ENCODE measurements at regions not wholly inside any gene's neighbourhood (a gene's known extent, or its start where the extent isn't known, plus 50 kb on each side); places are given as distances from the start of the nearest gene placed in this dataset.
A peak's percentile ranks its signal among the peaks of the same experiment; 100 is the strongest.

GRCh38 chr1:219771080-219771479 lies 157.3 kb downstream of the SLC30A10 start:
- ChIA-PET CTCF (no interaction called here), POLR2A (interaction anchor here (1.7 kb wide), 1 partner anchor 30 kb away, joined by 4 read pairs; no protein-coding TSS in a partner anchor)
- intact Hi-C loops (cut with micrococcal nuclease): no loop called here
- peak; percentile 100 for DNase-seq (ENCODE audit: unreplicated experiment)
- no peaks in the 10 kb centered on the region for H3K9me3 Mint-ChIP-seq (ENCODE audit: unreplicated experiment)
- no peak for TF ChIP-seq CTCF (IDR thresholded peaks at IDR 0.05; ENCODE audit: unreplicated experiment)
- no peaks in the 10 kb centered on the region for H3K36me3 Mint-ChIP-seq (ENCODE audit: insufficient read depth, unreplicated experiment)
- no peak overlapping the region for H3K27ac Mint-ChIP-seq (ENCODE audit: low read depth, unreplicated experiment)
- H3K4me3 Mint-ChIP-seq (ENCODE audit: unreplicated experiment): no peak overlapping the region
- BruUV-seq (replicated peaks): no TSS peak
- H3K27me3 Mint-ChIP-seq (ENCODE audit: insufficient read depth, unreplicated experiment): peaks cover 18% of the 10 kb centered on the region
- peaks cover 7% of the 10 kb centered on the region for H3K4me1 Mint-ChIP-seq (ENCODE audit: insufficient read depth, unreplicated experiment)

- Mint-ChIP-seq H3K36me3 (ENCODE audit: insufficient read depth, unreplicated experiment) (no peaks in the 10 kb centered on the region), H3K4me1 (ENCODE audit: insufficient read depth, unreplicated experiment) (no peaks in the 10 kb centered on the region), H3K27me3 (ENCODE audit: insufficient read depth, unreplicated experiment) (peaks cover 61% of the 10 kb centered on the region), H3K27ac (ENCODE audit: low read depth, unreplicated experiment) (no peak overlapping the region), H3K4me3 (ENCODE audit: unreplicated experiment) (no peak overlapping the region), H3K9me3 (ENCODE audit: unreplicated experiment) (peaks cover 7% of the 10 kb centered on the region)
- no peak for TF ChIP-seq CTCF (IDR thresholded peaks at IDR 0.05; ENCODE audit: unreplicated experiment)
- BruUV-seq (replicated peaks): no TSS peak
- CTCF ChIA-PET: interaction anchor here (1.1 kb wide), 1 partner anchor 9 kb away, joined by 4 read pairs; no protein-coding TSS in a partner anchor
- POLR2A ChIA-PET: no interaction called here
- DNase-seq (ENCODE audit: unreplicated experiment): no peak
- intact Hi-C loops (cut with micrococcal nuclease): no loop called here
These were observed 150.4 kb upstream of the ZC3H11B start for GRCh38 chr1:219763321-219763720.

GRCh38 chr1:219761208-219761860 lies 148.4 kb upstream of the ZC3H11B start:
- intact Hi-C loops (cut with micrococcal nuclease): no loop called here
- H3K27ac Mint-ChIP-seq (ENCODE audit: low read depth, unreplicated experiment): no peak overlapping the region
- peaks cover 7% of the 10 kb centered on the region for H3K9me3 Mint-ChIP-seq (ENCODE audit: unreplicated experiment)
- TF ChIP-seq CTCF (IDR thresholded peaks at IDR 0.05; ENCODE audit: unreplicated experiment): no peak
- no peaks in the 10 kb centered on the region for H3K36me3 Mint-ChIP-seq (ENCODE audit: insufficient read depth, unreplicated experiment)
- DNase-seq (ENCODE audit: unreplicated experiment): no peak
- no TSS peak for BruUV-seq (replicated peaks)
- peaks cover 66% of the 10 kb centered on the region for H3K27me3 Mint-ChIP-seq (ENCODE audit: insufficient read depth, unreplicated experiment)
- ChIA-PET CTCF (interaction anchor here (0.7 to 1.2 kb wide), 4 partner anchors 11 to 52 kb away, joined by 3 to 4 read pairs (median 3); no protein-coding TSS in a partner anchor), POLR2A (interaction anchor here (0.6 kb wide), 1 partner anchor 1412 kb away, joined by 4 read pairs; no protein-coding TSS in a partner anchor)
- no peaks in the 10 kb centered on the region for H3K4me1 Mint-ChIP-seq (ENCODE audit: insufficient read depth, unreplicated experiment)
- no peak overlapping the region for H3K4me3 Mint-ChIP-seq (ENCODE audit: unreplicated experiment)

GRCh38 chr1:219759095-219759494 lies 146.2 kb upstream of the ZC3H11B start:
- CTCF ChIA-PET: no interaction called here
- Mint-ChIP-seq H3K36me3 (ENCODE audit: insufficient read depth, unreplicated experiment) (no peaks in the 10 kb centered on the region), H3K9me3 (ENCODE audit: unreplicated experiment) (peaks cover 7% of the 10 kb centered on the region), H3K27ac (ENCODE audit: low read depth, unreplicated experiment) (no peak overlapping the region), H3K27me3 (ENCODE audit: insufficient read depth, unreplicated experiment) (peaks cover 48% of the 10 kb centered on the region), H3K4me1 (ENCODE audit: insufficient read depth, unreplicated experiment) (no peaks in the 10 kb centered on the region), H3K4me3 (ENCODE audit: unreplicated experiment) (no peak overlapping the region)
- no peak for DNase-seq (ENCODE audit: unreplicated experiment)
- no peak for TF ChIP-seq CTCF (IDR thresholded peaks at IDR 0.05; ENCODE audit: unreplicated experiment)
- BruUV-seq (replicated peaks): no TSS peak
- intact Hi-C loops (cut with micrococcal nuclease): no loop called here
- POLR2A ChIA-PET: interaction anchor here (0.6 kb wide), 1 partner anchor 115 kb away, joined by 3 read pairs; no protein-coding TSS in a partner anchor

Data from MCF 10A (cell line).